ENCODE measurements at regions not wholly inside any gene's neighbourhood (a gene's known extent, or its start where the extent isn't known, plus 50 kb on each side); places are given as distances from the start of the nearest gene placed in this dataset.

- Histone ChIP-seq H3K36me3 (ENCODE audit: control insufficient read depth in 2 of 4, insufficient read depth in 4 of 4, low read length in 3 of 4) (no peaks in the 10 kb centered on the region), H3K27ac (ENCODE audit: low read depth, low read length) (no peak overlapping the region), H3K14ac (ENCODE audit: insufficient read length) (no peak overlapping the region), H4K20me1 (replicated peaks in 1 of 2; ENCODE audit: control insufficient read depth in 1 of 2, insufficient read depth in 2 of 2, low read length in 2 of 2) (no peaks in the 10 kb centered on the region), H3K18ac (ENCODE audit: extremely low read depth, low read length) (no peak overlapping the region), H3K23ac (ENCODE audit: insufficient read length) (no peak overlapping the region), H4K8ac (ENCODE audit: extremely low read depth, insufficient read depth, low read length) (no peak overlapping the region), H3K4me2 (ENCODE audit: insufficient read depth in 1 of 2, low read depth in 2 of 2, low read length in 2 of 2) (no peak overlapping the region), H3K4me3 (ENCODE audit: extremely low read depth in 1 of 4, insufficient read depth in 2 of 4, low read depth in 3 of 4, low read length in 4 of 4) (no peak overlapping the region), H4K5ac (ENCODE audit: insufficient read length, low read depth, low read length) (no peak overlapping the region), H2AK5ac (ENCODE audit: low read depth, low read length) (no peak overlapping the region), H3K9ac (replicated peaks in 1 of 4; ENCODE audit: extremely low read depth in 1 of 4, low read depth in 3 of 4, low read length in 3 of 4) (no peak overlapping the region), H3K79me1 (ENCODE audit: low read depth, low read length) (no peaks in the 10 kb centered on the region), H3K9me3 (ENCODE audit: insufficient read depth in 2 of 2, low read depth in 1 of 2, low read length in 1 of 2) (no peaks in the 10 kb centered on the region), H2BK12ac (ENCODE audit: low read depth, low read length) (no peak overlapping the region), H2BK5ac (ENCODE audit: low read depth, low read length) (no peak overlapping the region), H3K56ac (replicated peaks; ENCODE audit: insufficient read length, low read depth, low read length) (no peak overlapping the region), H3K79me2 (ENCODE audit: control insufficient read depth in 1 of 2, insufficient read depth in 2 of 2, low read length in 2 of 2) (no peaks in the 10 kb centered on the region), H3K4me1 (replicated peaks in 1 of 4; ENCODE audit: control insufficient read depth in 3 of 4, insufficient read depth in 4 of 4, low read length in 3 of 4) (peaks cover 0 to 5% (median 3%) of the 10 kb centered on the region in 4 experiments; a peak in 2 of 7 replicates), H2AFZ (ENCODE audit: low read length) (no peak overlapping the region), H2BK20ac (ENCODE audit: low read length) (no peak overlapping the region), H2BK120ac (replicated peaks; ENCODE audit: low read depth, low read length) (no peak overlapping the region), H3K4ac (replicated peaks; ENCODE audit: insufficient read length, low read depth, low read length) (no peak overlapping the region), H2BK15ac (ENCODE audit: low read length) (no peak overlapping the region), H4K91ac (replicated peaks; ENCODE audit: insufficient read length, low read length) (no peak overlapping the region), H3K23me2 (ENCODE audit: low read depth, low read length) (no peaks in the 10 kb centered on the region), H3K27me3 (replicated peaks in 1 of 4; ENCODE audit: control insufficient read depth in 3 of 4, extremely low read depth in 1 of 4, insufficient read depth in 3 of 4, low read length in 3 of 4) (no peaks in the 10 kb centered on the region)
- FAIRE-seq (no peak), DNase-seq (ENCODE audit: low read depth in 1 of 2, low spot score in 2 of 2) (no peak)
- ChIA-PET POLR2A (ENCODE audit: partially characterized antibody) (no interaction called here), CTCF (ENCODE audit: partially characterized antibody) (interaction anchor here (0.6 to 2.2 kb wide), 4 partner anchors 9 to 1677 kb away, joined by 3 to 9 read pairs (median 3); no protein-coding TSS in a partner anchor)
- TF ChIP-seq TAF7 (optimal IDR thresholded peaks at IDR 0.05; ENCODE audit: borderline replicate concordance, low read depth, low read length) (no peak), SP4 (IDR thresholded peaks at IDR 0.05; ENCODE audit: low read length) (no peak), SP2 (IDR thresholded peaks at IDR 0.05; ENCODE audit: low read length) (no peak), KDM1A (IDR thresholded peaks at IDR 0.05; ENCODE audit: borderline replicate concordance, low read length) (no peak), TAF1 (IDR thresholded peaks at IDR 0.05; ENCODE audit: low read depth, low read length) (no peak), POU5F1 (IDR thresholded peaks at IDR 0.05; ENCODE audit: low read depth, low read length) (no peak), CHD1 (IDR thresholded peaks at IDR 0.05; ENCODE audit: low read depth, low read length) (no peak), SAP30 (IDR thresholded peaks at IDR 0.05; ENCODE audit: insufficient read depth, insufficient replicate concordance, low read length) (no peak), RNF2 (IDR thresholded peaks at IDR 0.05; ENCODE audit: borderline replicate concordance, low read depth, low read length, missing control alignments, poor library complexity, severe bottlenecking) (no peak), RXRA (IDR thresholded peaks at IDR 0.05; ENCODE audit: insufficient read depth, low read depth, low read length) (no peak), KDM5A (IDR thresholded peaks at IDR 0.05; ENCODE audit: low read length) (no peak), SUZ12 (IDR thresholded peaks at IDR 0.05; ENCODE audit: low read length) (no peak), TEAD4 (IDR thresholded peaks at IDR 0.05; ENCODE audit: low read depth, low read length) (no peak)
- WGBS, 2 experiments (ENCODE audit: extremely low coverage in 1 of 2, insufficient coverage in 1 of 2, insufficient read length in 1 of 2, insufficient replicate concordance in 2 of 2, low coverage in 1 of 2, low lambda C conversion rate in 2 of 2, missing lambda C conversion rate in 1 of 2), result 86% methylated on average over 2 of the region's 2 CpGs; no CpG with 5 or more reads in 1 of the 2 experiments
Observed at GRCh38 chr5:9784231-9784630, 154.1 kb upstream of the TAS2R1 start.
